Body of pancreas (tissue), 4 donors: ENCODE measurements at regions not wholly inside any gene's neighbourhood (a gene's known extent, or its start where the extent isn't known, plus 50 kb on each side); places are given as distances from the start of the nearest gene placed in this dataset.

Experiments
- POLR2A ChIP-seq, 3 donors: fragments of 450-650 bp; IDR thresholded peaks; one replicate each; pipeline ENCODE4 v1.6.1; 2016; ENCODE audit warnings: antibody characterized with exemption in 3 of 3, mild to moderate bottlenecking in 2 of 3
- TF ChIP-seq, protein P1 (sequence below), 7 experiments: fragments of 450-650 bp in 4 of 7; fragments of 200-600 bp in 3 of 7; sonication (generic) in 3 of 7; IDR thresholded peaks; one replicate each; pipeline ENCODE4 v1.5.1; 2016 to 2019; ENCODE audit warnings: antibody characterized with exemption in 7 of 7

DNA sequence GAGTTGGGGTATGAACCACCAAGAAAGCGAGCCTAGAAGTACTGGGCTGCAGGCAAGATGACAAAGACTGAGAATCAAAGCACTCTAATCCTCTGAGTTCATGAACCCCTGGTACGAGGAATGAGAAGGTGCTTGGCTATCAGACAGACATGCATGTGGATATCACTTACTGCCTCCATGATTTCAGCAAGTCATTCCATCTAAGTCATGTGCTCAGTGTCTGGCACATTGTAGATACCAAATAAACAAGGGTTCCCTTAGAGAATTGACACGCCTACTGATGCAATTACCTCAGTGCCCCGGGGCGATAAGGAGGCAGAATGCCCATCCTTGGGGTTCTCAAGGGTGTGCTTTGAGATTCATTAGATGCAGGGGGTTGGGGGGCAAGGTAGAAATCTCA, 125.6 kb upstream of the PKDCC start:
- TF ChIP-seq, protein P1, sequence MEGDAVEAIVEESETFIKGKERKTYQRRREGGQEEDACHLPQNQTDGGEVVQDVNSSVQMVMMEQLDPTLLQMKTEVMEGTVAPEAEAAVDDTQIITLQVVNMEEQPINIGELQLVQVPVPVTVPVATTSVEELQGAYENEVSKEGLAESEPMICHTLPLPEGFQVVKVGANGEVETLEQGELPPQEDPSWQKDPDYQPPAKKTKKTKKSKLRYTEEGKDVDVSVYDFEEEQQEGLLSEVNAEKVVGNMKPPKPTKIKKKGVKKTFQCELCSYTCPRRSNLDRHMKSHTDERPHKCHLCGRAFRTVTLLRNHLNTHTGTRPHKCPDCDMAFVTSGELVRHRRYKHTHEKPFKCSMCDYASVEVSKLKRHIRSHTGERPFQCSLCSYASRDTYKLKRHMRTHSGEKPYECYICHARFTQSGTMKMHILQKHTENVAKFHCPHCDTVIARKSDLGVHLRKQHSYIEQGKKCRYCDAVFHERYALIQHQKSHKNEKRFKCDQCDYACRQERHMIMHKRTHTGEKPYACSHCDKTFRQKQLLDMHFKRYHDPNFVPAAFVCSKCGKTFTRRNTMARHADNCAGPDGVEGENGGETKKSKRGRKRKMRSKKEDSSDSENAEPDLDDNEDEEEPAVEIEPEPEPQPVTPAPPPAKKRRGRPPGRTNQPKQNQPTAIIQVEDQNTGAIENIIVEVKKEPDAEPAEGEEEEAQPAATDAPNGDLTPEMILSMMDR (IDR thresholded peaks at IDR 0.05): no peak
- TF ChIP-seq POLR2A (IDR thresholded peaks at IDR 0.05): no peak
